HEK293 (cell line): ENCODE measurements at regions not wholly inside any gene's neighbourhood (a gene's known extent, or its start where the extent isn't known, plus 50 kb on each side); places are given as distances from the start of the nearest gene placed in this dataset.
"Not testable (repeated sequence)": the region's sequence is repeated elsewhere in the genome, so short reads cannot be mapped to it uniquely, and the experiment has no call there.

Source experiments
- CTCF ChIA-PET: fragments of 350-600 bp; formaldehyde crosslinking; extraction: SDS; loops from one replicate; lab custom pipeline; 2021; ENCODE audit warnings: antibody characterized with exemption; lab: Yijun Ruan, JAX
- POLR2A ChIA-PET: fragments of 300-600 bp; formaldehyde crosslinking; extraction: SDS; loops from one replicate; lab custom pipeline; 2020; ENCODE audit warnings: antibody characterized with exemption, inconsistent platforms; lab: Yijun Ruan, JAX
- H3K27ac ChIP-seq: fragments of 200-500 bp; sonication (Bioruptor generic); 2 replicates; pipeline ENCODE4 v1.5.1; 2014; ENCODE audit warnings: low read depth, low read length, control low read depth, inconsistent platforms; ENCODE audit errors: extremely low read depth
- H3K36me3 ChIP-seq, 2 experiments: fragments of 200-500 bp in 1 of 2; sonication (Bioruptor generic) in 1 of 2; 1 replicate in 1 of 2; 2 replicates in 1 of 2; pipeline ENCODE4 v1.5.1; 2014 to 2017; ENCODE audit warnings: inconsistent platforms in 2 of 2, low read length in 2 of 2; ENCODE audit not compliant: control insufficient read depth in 2 of 2, insufficient read depth in 1 of 2
- H3K4me1 ChIP-seq: fragments of 200-500 bp; sonication (Bioruptor generic); 2 replicates; pipeline ENCODE4 v1.5.1; 2014; ENCODE audit warnings: mild to moderate bottlenecking, low read length, inconsistent platforms; ENCODE audit not compliant: control insufficient read depth, insufficient read depth
- H3K4me3 ChIP-seq: 2 replicates; pipeline ENCODE4 v1.5.1; 2011; ENCODE audit warnings: low read depth, mild to moderate bottlenecking, control low read depth, low read length, moderate library complexity
- H3K9me3 ChIP-seq: fragments of 200-500 bp; sonication (Bioruptor generic); 2 replicates; pipeline ENCODE4 v1.5.1; 2014; ENCODE audit warnings: low read depth, low read length, inconsistent platforms; ENCODE audit not compliant: control insufficient read depth, insufficient read depth
- BCL11B ChIP-seq: fragments of 450-650 bp; formaldehyde crosslinking; IDR thresholded peaks from 2 replicates; pipeline ENCODE4 v1.5.1; 2016; ENCODE audit warnings: low read depth, missing biosample characterization, missing genetic modification characterization
- EGR2 ChIP-seq: fragments of 450-650 bp; formaldehyde crosslinking; IDR thresholded peaks from 2 replicates; pipeline ENCODE4 v1.5.1; 2016; ENCODE audit warnings: low read depth, missing biosample characterization, missing genetic modification characterization
- MZF1 ChIP-seq: fragments of 450-650 bp; formaldehyde crosslinking; IDR thresholded peaks from 2 replicates; pipeline ENCODE4 v1.5.1; 2017; ENCODE audit warnings: missing biosample characterization, missing genetic modification characterization, borderline replicate concordance
- PRDM1 ChIP-seq: fragments of 450-650 bp; formaldehyde crosslinking; IDR thresholded peaks from 2 replicates; pipeline ENCODE4; 2016; ENCODE audit warnings: missing biosample characterization, missing genetic modification characterization
- REPIN1 ChIP-seq: fragments of 450-650 bp; formaldehyde crosslinking; IDR thresholded peaks from 2 replicates; pipeline ENCODE4 v1.5.1; 2017; ENCODE audit warnings: missing biosample characterization, missing genetic modification characterization, low read depth
- SP2 ChIP-seq: fragments of 450-650 bp; formaldehyde crosslinking; IDR thresholded peaks from 2 replicates; pipeline ENCODE4 v1.5.1; 2016; ENCODE audit warnings: missing biosample characterization, missing genetic modification characterization
- ZNF174 ChIP-seq: fragments of 450-650 bp; formaldehyde crosslinking; IDR thresholded peaks from 2 replicates; pipeline ENCODE4 v1.5.0; 2017; ENCODE audit warnings: missing biosample characterization, mild to moderate bottlenecking, missing genetic modification characterization
- ZNF175 ChIP-seq: fragments of 450-650 bp; formaldehyde crosslinking; IDR thresholded peaks from 2 replicates; pipeline ENCODE4 v1.5.1; 2016; ENCODE audit warnings: missing biosample characterization, missing genetic modification characterization
- ZNF19 ChIP-seq: fragments of 450-650 bp; formaldehyde crosslinking; IDR thresholded peaks from 2 replicates; pipeline ENCODE4; 2016; ENCODE audit warnings: missing biosample characterization, missing genetic modification characterization, low read depth
- ZNF214 ChIP-seq: fragments of 450-650 bp; formaldehyde crosslinking; IDR thresholded peaks from 2 replicates; pipeline ENCODE4 v1.5.1; 2017; ENCODE audit warnings: missing biosample characterization, mild to moderate bottlenecking, missing genetic modification characterization, borderline replicate concordance
- ZNF394 ChIP-seq: fragments of 450-650 bp; formaldehyde crosslinking; IDR thresholded peaks from 2 replicates; pipeline ENCODE4 v1.5.1; 2016; ENCODE audit warnings: missing biosample characterization, missing genetic modification characterization, mild to moderate bottlenecking, moderate library complexity, borderline replicate concordance
- ZNF426 ChIP-seq: fragments of 450-650 bp; formaldehyde crosslinking; IDR thresholded peaks from 2 replicates; pipeline ENCODE4 v1.5.1; 2017; ENCODE audit warnings: missing biosample characterization, missing genetic modification characterization, mild to moderate bottlenecking, inconsistent platforms, moderate library complexity
- ZNF473 ChIP-seq: fragments of 450-650 bp; formaldehyde crosslinking; IDR thresholded peaks from 2 replicates; pipeline ENCODE4 v1.5.1; 2017; ENCODE audit warnings: missing biosample characterization, missing genetic modification characterization
- ZNF596 ChIP-seq: fragments of 450-650 bp; IDR thresholded peaks from 2 replicates; pipeline ENCODE4 v1.5.0; 2018; ENCODE audit warnings: missing biosample characterization, mild to moderate bottlenecking, missing genetic modification characterization, moderate library complexity
- ZNF626 ChIP-seq: fragments of 450-650 bp; sonication (Bioruptor Pico); formaldehyde crosslinking; IDR thresholded peaks from 2 replicates; pipeline ENCODE4 v1.5.1; 2018; ENCODE audit warnings: missing biosample characterization, missing genetic modification characterization, inconsistent platforms
- TF ChIP-seq, protein P1 (sequence below): fragments of 450-650 bp; formaldehyde crosslinking; IDR thresholded peaks from 2 replicates; pipeline ENCODE4 v1.5.1; 2016; ENCODE audit warnings: missing biosample characterization, missing genetic modification characterization
- TF ChIP-seq, protein P2 (sequence below): fragments of 450-650 bp; formaldehyde crosslinking; IDR thresholded peaks from 2 replicates; pipeline ENCODE4 v1.5.1; 2017; ENCODE audit warnings: missing biosample characterization, missing genetic modification characterization
- TF ChIP-seq, protein P3 (sequence below): fragments of 450-650 bp; formaldehyde crosslinking; IDR thresholded peaks from 2 replicates; pipeline ENCODE4 v1.5.1; 2016; ENCODE audit warnings: missing biosample characterization, missing genetic modification characterization

DNA sequence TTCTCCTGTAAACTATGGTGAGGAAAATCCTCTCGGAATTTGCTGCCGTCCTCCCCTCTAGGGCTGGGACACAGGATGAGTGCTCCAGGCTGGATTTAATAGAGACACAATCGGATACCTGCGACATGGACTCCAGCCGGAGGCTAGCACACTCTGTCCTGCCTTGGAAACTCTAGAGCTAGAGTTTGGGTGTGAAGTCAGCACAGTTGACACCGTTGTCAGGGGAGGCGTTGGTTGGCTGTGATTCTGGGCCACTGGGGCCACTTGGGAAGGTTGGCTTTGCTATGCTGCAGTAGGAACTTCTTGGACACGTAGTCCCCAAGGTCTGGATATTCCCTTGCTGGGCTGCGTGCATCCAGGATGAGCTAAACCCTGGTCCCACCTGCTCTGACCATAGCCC, 169.4 kb downstream of the NRN1 start (continued):
- no peak for TF ChIP-seq ZNF426
- TF ChIP-seq, protein P1, sequence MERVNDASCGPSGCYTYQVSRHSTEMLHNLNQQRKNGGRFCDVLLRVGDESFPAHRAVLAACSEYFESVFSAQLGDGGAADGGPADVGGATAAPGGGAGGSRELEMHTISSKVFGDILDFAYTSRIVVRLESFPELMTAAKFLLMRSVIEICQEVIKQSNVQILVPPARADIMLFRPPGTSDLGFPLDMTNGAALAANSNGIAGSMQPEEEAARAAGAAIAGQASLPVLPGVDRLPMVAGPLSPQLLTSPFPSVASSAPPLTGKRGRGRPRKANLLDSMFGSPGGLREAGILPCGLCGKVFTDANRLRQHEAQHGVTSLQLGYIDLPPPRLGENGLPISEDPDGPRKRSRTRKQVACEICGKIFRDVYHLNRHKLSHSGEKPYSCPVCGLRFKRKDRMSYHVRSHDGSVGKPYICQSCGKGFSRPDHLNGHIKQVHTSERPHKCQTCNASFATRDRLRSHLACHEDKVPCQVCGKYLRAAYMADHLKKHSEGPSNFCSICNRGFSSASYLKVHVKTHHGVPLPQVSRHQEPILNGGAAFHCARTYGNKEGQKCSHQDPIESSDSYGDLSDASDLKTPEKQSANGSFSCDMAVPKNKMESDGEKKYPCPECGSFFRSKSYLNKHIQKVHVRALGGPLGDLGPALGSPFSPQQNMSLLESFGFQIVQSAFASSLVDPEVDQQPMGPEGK (tag by site-specific recombination) = no peak
- TF ChIP-seq ZNF174 (tag by site-specific recombination) = no peak
- no peak for TF ChIP-seq ZNF214 (tag by site-specific recombination)
- TF ChIP-seq, protein P2, sequence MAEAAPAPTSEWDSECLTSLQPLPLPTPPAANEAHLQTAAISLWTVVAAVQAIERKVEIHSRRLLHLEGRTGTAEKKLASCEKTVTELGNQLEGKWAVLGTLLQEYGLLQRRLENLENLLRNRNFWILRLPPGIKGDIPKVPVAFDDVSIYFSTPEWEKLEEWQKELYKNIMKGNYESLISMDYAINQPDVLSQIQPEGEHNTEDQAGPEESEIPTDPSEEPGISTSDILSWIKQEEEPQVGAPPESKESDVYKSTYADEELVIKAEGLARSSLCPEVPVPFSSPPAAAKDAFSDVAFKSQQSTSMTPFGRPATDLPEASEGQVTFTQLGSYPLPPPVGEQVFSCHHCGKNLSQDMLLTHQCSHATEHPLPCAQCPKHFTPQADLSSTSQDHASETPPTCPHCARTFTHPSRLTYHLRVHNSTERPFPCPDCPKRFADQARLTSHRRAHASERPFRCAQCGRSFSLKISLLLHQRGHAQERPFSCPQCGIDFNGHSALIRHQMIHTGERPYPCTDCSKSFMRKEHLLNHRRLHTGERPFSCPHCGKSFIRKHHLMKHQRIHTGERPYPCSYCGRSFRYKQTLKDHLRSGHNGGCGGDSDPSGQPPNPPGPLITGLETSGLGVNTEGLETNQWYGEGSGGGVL (tag by site-specific recombination) = no peak
- TF ChIP-seq, protein P3, sequence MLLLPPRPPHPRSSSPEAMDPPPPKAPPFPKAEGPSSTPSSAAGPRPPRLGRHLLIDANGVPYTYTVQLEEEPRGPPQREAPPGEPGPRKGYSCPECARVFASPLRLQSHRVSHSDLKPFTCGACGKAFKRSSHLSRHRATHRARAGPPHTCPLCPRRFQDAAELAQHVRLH (tag by site-specific recombination) = no peak
- no peak for TF ChIP-seq PRDM1 (tag by site-specific recombination)

DNA sequence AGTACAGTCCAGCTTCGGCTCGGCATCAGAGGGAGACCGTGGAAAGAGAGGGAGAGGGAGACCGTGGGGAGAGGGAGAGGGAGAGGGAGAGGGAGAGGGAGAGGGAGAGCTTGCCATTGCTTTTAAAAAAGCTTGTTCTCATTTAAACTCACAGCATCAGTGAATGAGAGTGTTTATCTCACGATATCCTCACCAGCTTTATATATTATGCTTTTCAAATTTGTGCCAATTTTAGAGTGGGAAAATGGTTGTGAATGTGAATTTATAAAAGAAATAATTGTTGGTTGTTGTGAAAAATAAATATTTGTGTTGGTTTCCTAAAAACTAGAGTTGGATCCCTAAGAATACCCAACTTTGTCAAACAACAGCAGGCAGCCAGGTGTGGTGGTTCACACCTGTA, 170.1 kb downstream of the NRN1 start:
- CTCF ChIA-PET = not testable (repeated sequence)

DNA sequence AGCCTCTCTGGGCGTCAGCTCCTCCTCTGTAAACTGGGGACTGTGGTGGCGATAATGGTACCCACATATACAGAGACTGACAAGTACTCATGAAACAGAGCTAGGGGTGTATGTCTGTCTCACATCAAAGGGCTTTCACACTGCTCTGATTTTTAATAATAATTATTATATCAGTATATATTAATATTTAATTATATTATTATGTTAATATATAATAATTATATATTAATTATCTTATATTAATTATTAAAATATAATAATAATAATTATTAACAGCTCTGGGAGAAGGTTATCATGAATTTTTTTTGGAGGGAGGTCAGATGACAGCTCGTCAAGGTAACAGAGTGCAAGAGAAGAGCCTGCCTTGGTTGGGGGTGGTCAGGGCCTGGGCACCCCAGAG, 173.6 kb downstream of the NRN1 start:
- Histone ChIP-seq H3K36me3 (no peaks in the 10 kb centered on the region), H3K4me3 (no peak overlapping the region), H3K4me1 (no peaks in the 10 kb centered on the region), H3K9me3 (no peaks in the 10 kb centered on the region), H3K27ac (no peak overlapping the region)
- POLR2A ChIA-PET = no interaction called here
- CTCF ChIA-PET = interaction anchor here (2.2 kb wide), 1 partner anchor 362 kb away, joined by 4 read pairs; no protein-coding TSS in a partner anchor
- TF ChIP-seq ZNF175 (tag by site-specific recombination) = no peak
- TF ChIP-seq ZNF596 (tag by site-specific recombination) = no peak
- no peak for TF ChIP-seq EGR2
- TF ChIP-seq ZNF19 (tag by site-specific recombination) = no peak
- TF ChIP-seq REPIN1 (tag by site-specific recombination) = no peak
- no peak for TF ChIP-seq SP2
- no peak for TF ChIP-seq BCL11B (tag by site-specific recombination)

More for the DNA sequence above, 170.1 kb downstream of the NRN1 start:
- H3K9me3 ChIP-seq, H3K4me3 ChIP-seq, POLR2A ChIA-PET, H3K36me3 ChIP-seq, H3K4me1 ChIP-seq, H3K27ac ChIP-seq: not testable (repeated sequence)

DNA sequence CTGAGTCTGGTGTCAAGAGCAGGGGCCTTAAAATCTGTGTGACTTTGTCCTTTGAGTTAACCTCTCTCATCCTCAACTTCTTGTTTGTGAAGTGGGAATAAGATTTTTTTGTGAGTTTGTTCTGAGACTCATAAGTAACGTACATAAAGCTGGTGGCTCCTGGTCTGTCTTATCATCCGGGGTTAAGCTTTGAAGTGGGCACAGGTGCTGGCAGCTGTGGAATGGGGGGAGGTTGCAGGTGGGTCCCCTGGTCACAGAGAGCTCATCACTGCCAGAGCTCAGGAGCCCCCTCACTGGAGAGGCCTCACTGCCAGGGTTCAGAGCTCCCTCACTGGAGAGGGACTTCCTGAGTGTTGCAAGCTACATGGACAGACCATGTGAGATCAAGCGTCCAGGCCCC, 174.1 kb downstream of the NRN1 start:
- Histone ChIP-seq H3K4me3 (no peak overlapping the region), H3K9me3 (no peaks in the 10 kb centered on the region), H3K36me3 (no peaks in the 10 kb centered on the region), H3K4me1 (no peaks in the 10 kb centered on the region), H3K27ac (no peak overlapping the region)
- ChIA-PET CTCF (interaction anchor here (2.2 kb wide), 1 partner anchor 361 kb away, joined by 4 read pairs; no protein-coding TSS in a partner anchor), POLR2A (no interaction called here)
- TF ChIP-seq ZNF473 (tag by site-specific recombination) = no peak
- no peak for TF ChIP-seq ZNF626 (tag by site-specific recombination)
- TF ChIP-seq ZNF426 = no peak
- no peak for TF ChIP-seq ZNF394 (tag by site-specific recombination)
- no peak for TF ChIP-seq MZF1 (tag by site-specific recombination)

DNA sequence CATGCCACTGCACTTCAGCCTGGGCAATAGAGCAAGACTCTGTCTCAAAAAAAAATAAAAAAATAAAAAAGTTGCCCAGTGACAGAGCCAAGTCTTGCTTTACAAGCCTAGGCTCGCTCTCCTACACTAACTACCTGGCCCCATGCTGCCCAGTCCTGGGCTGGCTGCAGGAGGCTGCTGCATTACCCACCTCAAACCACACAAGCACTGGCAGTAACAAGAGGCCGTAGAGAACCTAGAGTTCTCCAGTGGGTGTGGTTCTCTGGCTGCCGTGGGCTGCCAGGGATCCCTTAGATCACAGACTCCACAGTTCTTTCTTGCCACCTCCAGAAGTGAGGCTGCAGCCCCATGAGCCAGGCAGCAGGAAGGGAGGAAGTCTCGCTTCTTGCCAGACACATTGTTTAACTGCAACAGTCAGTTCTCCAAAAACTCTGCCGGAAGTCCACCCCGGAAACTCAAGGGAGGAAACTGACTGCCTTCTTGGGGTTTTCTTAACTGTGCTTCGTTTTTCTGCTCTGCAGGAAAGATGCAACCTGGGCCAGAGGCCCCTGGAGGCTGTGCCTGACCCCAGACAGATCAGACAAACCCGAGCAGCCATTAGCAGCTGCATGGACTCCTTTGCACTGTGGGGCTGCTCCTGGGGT, 175.4 kb downstream of the NRN1 start:
- CTCF ChIA-PET = interaction anchor here (2.2 kb wide), 1 partner anchor 360 kb away, joined by 4 read pairs; no protein-coding TSS in a partner anchor
- H3K4me1 ChIP-seq, H3K9me3 ChIP-seq, POLR2A ChIA-PET, H3K27ac ChIP-seq, H3K4me3 ChIP-seq, H3K36me3 ChIP-seq: not testable (repeated sequence)
